Endothelial cell (in vitro differentiated cells): ENCODE measurements at regions not wholly inside any gene's neighbourhood (a gene's known extent, or its start where the extent isn't known, plus 50 kb on each side); places are given as distances from the start of the nearest gene placed in this dataset.
"Not testable (repeated sequence)": the region's sequence is repeated elsewhere in the genome, so short reads cannot be mapped to it uniquely, and the experiment has no call there.

ENCODE experiments used
- DNase-seq: peaks from one replicate; pipeline ENCODE4 v3.0.0; 2021; ENCODE audit warnings: low spot score
- H3K27ac Mint-ChIP-seq: one replicate; pipeline ENCODE4 v1.8.0; 2021; ENCODE audit warnings: mixed read lengths, inconsistent platforms; ENCODE audit not compliant: unreplicated experiment
- H3K27me3 Mint-ChIP-seq: one replicate; pipeline ENCODE4 v1.8.0; 2021; ENCODE audit warnings: mild to moderate bottlenecking, moderate library complexity, mixed read lengths, inconsistent platforms; ENCODE audit not compliant: unreplicated experiment
- H3K36me3 Mint-ChIP-seq: one replicate; pipeline ENCODE4 v1.8.0; 2021; ENCODE audit warnings: mild to moderate bottlenecking, low read depth, mixed read lengths, inconsistent platforms; ENCODE audit not compliant: unreplicated experiment
- H3K4me1 Mint-ChIP-seq: one replicate; pipeline ENCODE4 v1.8.0; 2021; ENCODE audit warnings: mild to moderate bottlenecking, mixed read lengths, inconsistent platforms; ENCODE audit not compliant: unreplicated experiment
- H3K4me3 Mint-ChIP-seq: one replicate; pipeline ENCODE4 v1.8.0; 2021; ENCODE audit warnings: mild to moderate bottlenecking, mixed read lengths, inconsistent platforms; ENCODE audit not compliant: unreplicated experiment
- H3K9me3 Mint-ChIP-seq: one replicate; pipeline ENCODE4 v1.8.0; 2021; ENCODE audit warnings: mixed read lengths, inconsistent platforms; ENCODE audit not compliant: unreplicated experiment
- CTCF ChIP-seq: fragments of 200-600 bp; sonication (generic); IDR thresholded peaks from one replicate; pipeline ENCODE4 v1.5.0; 2021; ENCODE audit warnings: antibody characterized with exemption; ENCODE audit not compliant: unreplicated experiment

GRCh38 chrX:131861088-131861787, 161.9 kb upstream of the STK26 start:
- Mint-ChIP-seq H3K4me3 (no peak overlapping the region), H3K9me3 (no peaks in the 10 kb centered on the region), H3K27ac (no peak overlapping the region), H3K36me3 (no peaks in the 10 kb centered on the region), H3K4me1 (no peaks in the 10 kb centered on the region), H3K27me3 (peaks cover 1% of the 10 kb centered on the region)
- no peak for TF ChIP-seq CTCF
- no peak for DNase-seq

GRCh38 chrX:131862321-131862720, 160.8 kb upstream of the STK26 start:
- Mint-ChIP-seq H3K4me1 (no peaks in the 10 kb centered on the region), H3K4me3 (no peak overlapping the region), H3K36me3 (no peaks in the 10 kb centered on the region), H3K27me3 (peaks cover 1% of the 10 kb centered on the region), H3K27ac (no peak overlapping the region), H3K9me3 (no peaks in the 10 kb centered on the region)
- DNase-seq, result no peak
- TF ChIP-seq CTCF, result no peak

GRCh38 chrX:131869182-131869581, 153.9 kb upstream of the STK26 start:
- H3K9me3 Mint-ChIP-seq, result no peaks in the 10 kb centered on the region
- no peak for DNase-seq
- no peak overlapping the region for H3K27ac Mint-ChIP-seq
- no peak overlapping the region for H3K4me3 Mint-ChIP-seq
- no peaks in the 10 kb centered on the region for H3K4me1 Mint-ChIP-seq
- H3K27me3 Mint-ChIP-seq, result no peaks in the 10 kb centered on the region
- TF ChIP-seq CTCF, result no peak
- H3K36me3 Mint-ChIP-seq, result no peaks in the 10 kb centered on the region

- no peak overlapping the region for H3K27ac Mint-ChIP-seq
- no peak overlapping the region for H3K4me3 Mint-ChIP-seq
- H3K36me3 Mint-ChIP-seq, result no peaks in the 10 kb centered on the region
- H3K9me3 Mint-ChIP-seq, result no peaks in the 10 kb centered on the region
- no peak for TF ChIP-seq CTCF
- no peaks in the 10 kb centered on the region for H3K4me1 Mint-ChIP-seq
- DNase-seq, result no peak
- H3K27me3 Mint-ChIP-seq, result no peaks in the 10 kb centered on the region
Measured at GRCh38 chrX:131874300-131874699, 148.8 kb upstream of the STK26 start.

GRCh38 chrX:131875827-131876226, 147.3 kb upstream of the STK26 start:
- not testable (repeated sequence) for H3K36me3 Mint-ChIP-seq, DNase-seq, H3K4me1 Mint-ChIP-seq, H3K27ac Mint-ChIP-seq, H3K4me3 Mint-ChIP-seq, H3K9me3 Mint-ChIP-seq, H3K27me3 Mint-ChIP-seq
